WTC11 (cell line): ENCODE measurements at regions not wholly inside any gene's neighbourhood (a gene's known extent, or its start where the extent isn't known, plus 50 kb on each side); places are given as distances from the start of the nearest gene placed in this dataset.

Experiments
- ATAC-seq: fragments of 200-7000 bp; cut with Tn5 transposase; 2 replicates; pipeline ENCODE4 v1.10.0; 2021; ENCODE audit warnings: mild to moderate bottlenecking, moderate library complexity
- CTCF ChIA-PET: fragments of 300-600 bp; sonication (Branson Sonifier 250); formaldehyde crosslinking; loops from one replicate; lab custom pipeline; 2021; ENCODE audit warnings: antibody characterized with exemption; lab: Charles Lee
- POLR2A ChIA-PET: fragments of 350-600 bp; sonication (Branson Sonifier 250); formaldehyde crosslinking; loops from one replicate; lab custom pipeline; 2021; ENCODE audit warnings: antibody characterized with exemption; lab: Charles Lee
- DNase-seq: peaks from one replicate; pipeline ENCODE4 v3.0.0; 2021; ENCODE audit warnings: low spot score
- H3K27ac Mint-ChIP-seq: 2 replicates; pipeline ENCODE4 v1.8.0; 2021; ENCODE audit warnings: mixed read lengths
- H3K27me3 Mint-ChIP-seq: 2 replicates; pipeline ENCODE4 v1.8.0; 2021; ENCODE audit warnings: low read depth, mild to moderate bottlenecking, moderate library complexity, mixed read lengths
- H3K36me3 Mint-ChIP-seq: 2 replicates; pipeline ENCODE4 v1.8.0; 2021; ENCODE audit warnings: mixed read lengths
- H3K4me1 Mint-ChIP-seq: 2 replicates; pipeline ENCODE4 v1.8.0; 2022; ENCODE audit warnings: mixed read lengths
- H3K4me3 Mint-ChIP-seq: 2 replicates; pipeline ENCODE4 v1.8.0; 2021; ENCODE audit warnings: mild to moderate bottlenecking, moderate library complexity, mixed read lengths
- H3K9me3 Mint-ChIP-seq: 2 replicates; pipeline ENCODE4 v1.8.0; 2021; ENCODE audit warnings: mixed read lengths
- CBFB ChIP-seq: sonication (generic); formaldehyde crosslinking; IDR thresholded peaks from 2 replicates; pipeline ENCODE4 v1.8.1; 2022; ENCODE audit warnings: mild to moderate bottlenecking, low read depth, missing genetic modification reagents
- CREB1 ChIP-seq: sonication (generic); formaldehyde crosslinking; IDR thresholded peaks from 2 replicates; pipeline ENCODE4 v1.8.0; 2023; ENCODE audit warnings: mild to moderate bottlenecking, missing genetic modification reagents
- HMGXB4 ChIP-seq: sonication (generic); formaldehyde crosslinking; IDR thresholded peaks from 2 replicates; pipeline ENCODE4 v1.8.1; 2023; ENCODE audit warnings: mild to moderate bottlenecking, moderate library complexity, missing genetic modification reagents
- MXD4 ChIP-seq: fragments of 250-450 bp; sonication (Bioruptor Pico); IDR thresholded peaks from 2 replicates; pipeline ENCODE4 v1.8.0; 2021; ENCODE audit warnings: mild to moderate bottlenecking, moderate library complexity, borderline replicate concordance
- NFATC4 ChIP-seq: fragments of 250-450 bp; sonication (Bioruptor Pico); IDR thresholded peaks from 2 replicates; pipeline ENCODE4 v1.9.0; 2021; ENCODE audit warnings: mild to moderate bottlenecking
- PRRX2 ChIP-seq: fragments of 250-450 bp; sonication (Bioruptor Pico); IDR thresholded peaks from 2 replicates; pipeline ENCODE4 v1.8.0; 2021; ENCODE audit warnings: mild to moderate bottlenecking
- SMAD3 ChIP-seq: sonication (generic); formaldehyde crosslinking; IDR thresholded peaks from 2 replicates; pipeline ENCODE4 v1.8.0; 2022; ENCODE audit warnings: missing genetic modification reagents, mild to moderate bottlenecking, borderline replicate concordance
- ZNF138 ChIP-seq: sonication (generic); formaldehyde crosslinking; conservative IDR thresholded peaks from 2 replicates; pipeline ENCODE4 v1.8.1; 2022; ENCODE audit warnings: mild to moderate bottlenecking, moderate library complexity, missing genetic modification reagents
- ZNF232 ChIP-seq: sonication (generic); formaldehyde crosslinking; IDR thresholded peaks from 2 replicates; pipeline ENCODE4 v1.8.0; 2022; ENCODE audit warnings: mild to moderate bottlenecking, missing genetic modification reagents
- ZNF263 ChIP-seq: sonication (generic); formaldehyde crosslinking; IDR thresholded peaks from 2 replicates; pipeline ENCODE4 v1.8.1; 2022; ENCODE audit warnings: low read depth, mild to moderate bottlenecking, moderate library complexity, missing genetic modification reagents
- ZNF512 ChIP-seq: sonication (generic); formaldehyde crosslinking; IDR thresholded peaks from 2 replicates; pipeline ENCODE4 v1.8.1; 2022; ENCODE audit warnings: missing genetic modification reagents, borderline replicate concordance
- ZNF532 ChIP-seq: fragments of 250-450 bp; sonication (Bioruptor Pico); IDR thresholded peaks from 2 replicates; pipeline ENCODE4 v1.9.0; 2021; ENCODE audit warnings: mild to moderate bottlenecking, borderline replicate concordance
- TF ChIP-seq, protein P1 (sequence below): sonication (generic); formaldehyde crosslinking; IDR thresholded peaks from 2 replicates; pipeline ENCODE4 v1.8.1; 2023; ENCODE audit warnings: mild to moderate bottlenecking, missing genetic modification reagents
- TF ChIP-seq, protein P2 (sequence below): sonication (generic); formaldehyde crosslinking; IDR thresholded peaks from 2 replicates; pipeline ENCODE4 v1.8.1; 2022; ENCODE audit warnings: mild to moderate bottlenecking, missing genetic modification reagents, moderate library complexity, borderline replicate concordance
- TF ChIP-seq, protein P3 (sequence below): sonication (generic); formaldehyde crosslinking; IDR thresholded peaks from 2 replicates; pipeline ENCODE4 v1.8.1; 2023; ENCODE audit warnings: mild to moderate bottlenecking, missing genetic modification reagents, borderline replicate concordance
- TF ChIP-seq, protein P4 (sequence below): fragments of 250-450 bp; sonication (Bioruptor Pico); IDR thresholded peaks from 2 replicates; pipeline ENCODE4 v1.8.0; 2021; ENCODE audit warnings: mild to moderate bottlenecking

- ATAC-seq, result no peak
- CTCF ChIA-PET, result no interaction called here
- Mint-ChIP-seq H3K27ac (no peak overlapping the region), H3K36me3 (peaks cover 4% of the 10 kb centered on the region; the same call in 1 of the 2 replicates), H3K4me3 (no peak overlapping the region), H3K9me3 (peaks cover 15% of the 10 kb centered on the region), H3K4me1 (peaks cover 17% of the 10 kb centered on the region), H3K27me3 (no peaks in the 10 kb centered on the region)
- TF ChIP-seq MXD4 (no peak), ZNF138 (CRISPR knock-in tag) (no peak), PRRX2 (no peak), ZNF512 (no peak), NFATC4 (no peak), ZNF532 (CRISPR knock-in tag) (no peak), CBFB (CRISPR knock-in tag) (no peak), SMAD3 (CRISPR knock-in tag) (no peak), ZNF263 (CRISPR knock-in tag) (no peak), HMGXB4 (CRISPR knock-in tag) (no peak), CREB1 (no peak), ZNF232 (no peak)
- TF ChIP-seq, protein P1, sequence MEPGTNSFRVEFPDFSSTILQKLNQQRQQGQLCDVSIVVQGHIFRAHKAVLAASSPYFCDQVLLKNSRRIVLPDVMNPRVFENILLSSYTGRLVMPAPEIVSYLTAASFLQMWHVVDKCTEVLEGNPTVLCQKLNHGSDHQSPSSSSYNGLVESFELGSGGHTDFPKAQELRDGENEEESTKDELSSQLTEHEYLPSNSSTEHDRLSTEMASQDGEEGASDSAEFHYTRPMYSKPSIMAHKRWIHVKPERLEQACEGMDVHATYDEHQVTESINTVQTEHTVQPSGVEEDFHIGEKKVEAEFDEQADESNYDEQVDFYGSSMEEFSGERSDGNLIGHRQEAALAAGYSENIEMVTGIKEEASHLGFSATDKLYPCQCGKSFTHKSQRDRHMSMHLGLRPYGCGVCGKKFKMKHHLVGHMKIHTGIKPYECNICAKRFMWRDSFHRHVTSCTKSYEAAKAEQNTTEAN (CRISPR knock-in tag), result no peak
- TF ChIP-seq, protein P2, sequence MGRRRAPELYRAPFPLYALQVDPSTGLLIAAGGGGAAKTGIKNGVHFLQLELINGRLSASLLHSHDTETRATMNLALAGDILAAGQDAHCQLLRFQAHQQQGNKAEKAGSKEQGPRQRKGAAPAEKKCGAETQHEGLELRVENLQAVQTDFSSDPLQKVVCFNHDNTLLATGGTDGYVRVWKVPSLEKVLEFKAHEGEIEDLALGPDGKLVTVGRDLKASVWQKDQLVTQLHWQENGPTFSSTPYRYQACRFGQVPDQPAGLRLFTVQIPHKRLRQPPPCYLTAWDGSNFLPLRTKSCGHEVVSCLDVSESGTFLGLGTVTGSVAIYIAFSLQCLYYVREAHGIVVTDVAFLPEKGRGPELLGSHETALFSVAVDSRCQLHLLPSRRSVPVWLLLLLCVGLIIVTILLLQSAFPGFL, result no peak
- TF ChIP-seq, protein P3, sequence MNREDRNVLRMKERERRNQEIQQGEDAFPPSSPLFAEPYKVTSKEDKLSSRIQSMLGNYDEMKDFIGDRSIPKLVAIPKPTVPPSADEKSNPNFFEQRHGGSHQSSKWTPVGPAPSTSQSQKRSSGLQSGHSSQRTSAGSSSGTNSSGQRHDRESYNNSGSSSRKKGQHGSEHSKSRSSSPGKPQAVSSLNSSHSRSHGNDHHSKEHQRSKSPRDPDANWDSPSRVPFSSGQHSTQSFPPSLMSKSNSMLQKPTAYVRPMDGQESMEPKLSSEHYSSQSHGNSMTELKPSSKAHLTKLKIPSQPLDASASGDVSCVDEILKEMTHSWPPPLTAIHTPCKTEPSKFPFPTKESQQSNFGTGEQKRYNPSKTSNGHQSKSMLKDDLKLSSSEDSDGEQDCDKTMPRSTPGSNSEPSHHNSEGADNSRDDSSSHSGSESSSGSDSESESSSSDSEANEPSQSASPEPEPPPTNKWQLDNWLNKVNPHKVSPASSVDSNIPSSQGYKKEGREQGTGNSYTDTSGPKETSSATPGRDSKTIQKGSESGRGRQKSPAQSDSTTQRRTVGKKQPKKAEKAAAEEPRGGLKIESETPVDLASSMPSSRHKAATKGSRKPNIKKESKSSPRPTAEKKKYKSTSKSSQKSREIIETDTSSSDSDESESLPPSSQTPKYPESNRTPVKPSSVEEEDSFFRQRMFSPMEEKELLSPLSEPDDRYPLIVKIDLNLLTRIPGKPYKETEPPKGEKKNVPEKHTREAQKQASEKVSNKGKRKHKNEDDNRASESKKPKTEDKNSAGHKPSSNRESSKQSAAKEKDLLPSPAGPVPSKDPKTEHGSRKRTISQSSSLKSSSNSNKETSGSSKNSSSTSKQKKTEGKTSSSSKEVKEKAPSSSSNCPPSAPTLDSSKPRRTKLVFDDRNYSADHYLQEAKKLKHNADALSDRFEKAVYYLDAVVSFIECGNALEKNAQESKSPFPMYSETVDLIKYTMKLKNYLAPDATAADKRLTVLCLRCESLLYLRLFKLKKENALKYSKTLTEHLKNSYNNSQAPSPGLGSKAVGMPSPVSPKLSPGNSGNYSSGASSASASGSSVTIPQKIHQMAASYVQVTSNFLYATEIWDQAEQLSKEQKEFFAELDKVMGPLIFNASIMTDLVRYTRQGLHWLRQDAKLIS, result no peak
- TF ChIP-seq, protein P4, sequence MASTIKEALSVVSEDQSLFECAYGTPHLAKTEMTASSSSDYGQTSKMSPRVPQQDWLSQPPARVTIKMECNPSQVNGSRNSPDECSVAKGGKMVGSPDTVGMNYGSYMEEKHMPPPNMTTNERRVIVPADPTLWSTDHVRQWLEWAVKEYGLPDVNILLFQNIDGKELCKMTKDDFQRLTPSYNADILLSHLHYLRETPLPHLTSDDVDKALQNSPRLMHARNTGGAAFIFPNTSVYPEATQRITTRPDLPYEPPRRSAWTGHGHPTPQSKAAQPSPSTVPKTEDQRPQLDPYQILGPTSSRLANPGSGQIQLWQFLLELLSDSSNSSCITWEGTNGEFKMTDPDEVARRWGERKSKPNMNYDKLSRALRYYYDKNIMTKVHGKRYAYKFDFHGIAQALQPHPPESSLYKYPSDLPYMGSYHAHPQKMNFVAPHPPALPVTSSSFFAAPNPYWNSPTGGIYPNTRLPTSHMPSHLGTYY (CRISPR knock-in tag), result no peak
- POLR2A ChIA-PET, result no interaction called here
- DNase-seq, result no peak
Measured at GRCh38 chr7:108627476-108628051, 57.9 kb downstream of the DNAJB9 start.
